ENCODE measurements at regions not wholly inside any gene's neighbourhood (a gene's known extent, or its start where the extent isn't known, plus 50 kb on each side); places are given as distances from the start of the nearest gene placed in this dataset.

DNA sequence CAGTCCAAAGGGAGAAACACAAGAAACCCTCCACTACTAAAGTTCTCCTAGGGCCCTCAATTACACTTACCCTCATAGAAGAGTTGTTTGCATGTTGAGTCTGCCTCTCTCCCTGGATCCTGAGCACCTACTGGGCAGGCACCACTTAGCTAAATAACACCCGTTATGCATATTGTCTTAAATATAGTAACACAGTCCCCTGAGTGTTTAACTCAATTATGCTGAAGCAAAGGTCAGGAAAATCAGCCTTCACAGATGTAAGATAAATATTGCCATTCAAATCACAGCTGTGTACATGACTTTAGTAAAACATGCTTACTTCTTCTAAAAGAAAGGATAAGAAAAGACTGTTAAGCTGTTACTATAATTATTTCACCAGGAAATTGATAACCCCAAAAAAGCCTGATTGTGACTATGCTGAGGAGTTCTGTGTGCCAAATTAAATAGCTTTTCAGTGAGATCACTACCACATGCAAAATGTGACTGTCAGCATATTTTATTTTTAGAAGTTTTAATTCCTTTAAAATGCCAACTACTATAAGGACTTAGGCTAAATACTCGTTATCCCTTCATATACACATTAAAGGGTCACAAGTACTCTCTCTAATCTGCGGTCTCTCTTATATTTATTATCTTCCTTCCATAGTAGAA is 733.9 kb upstream of the PHF14 start:
- Mint-ChIP-seq H3K4me3 (no peak overlapping the region), H3K36me3 (ENCODE audit: low read depth) (no peaks in the 10 kb centered on the region), H3K27ac (no peak overlapping the region), H3K27me3 (ENCODE audit: insufficient read depth) (no peaks in the 10 kb centered on the region), H3K4me1 (peaks cover 5% of the 10 kb centered on the region), H3K9me3 (peaks cover 2% of the 10 kb centered on the region)
- Histone ChIP-seq H3K9me3 (ENCODE audit: control insufficient read depth, low read length) (no peaks in the 10 kb centered on the region), H3K27ac (ENCODE audit: low read depth, low read length) (no peak overlapping the region), H3K9ac (ENCODE audit: extremely low read depth, low read length, poor library complexity, severe bottlenecking) (no peak overlapping the region), H3K4me3 (ENCODE audit: low read length) (no peak overlapping the region), H3K4me1 (ENCODE audit: control insufficient read depth, insufficient read depth, low read length) (no peaks in the 10 kb centered on the region), H3K36me3 (ENCODE audit: control insufficient read depth, insufficient read depth, low read length) (no peaks in the 10 kb centered on the region), H3K27me3 (ENCODE audit: control insufficient read depth, insufficient read depth, low read length, poor library complexity, severe bottlenecking) (no peaks in the 10 kb centered on the region)
- peak; percentile 43 for DNase-seq
- TF ChIP-seq, protein P1, sequence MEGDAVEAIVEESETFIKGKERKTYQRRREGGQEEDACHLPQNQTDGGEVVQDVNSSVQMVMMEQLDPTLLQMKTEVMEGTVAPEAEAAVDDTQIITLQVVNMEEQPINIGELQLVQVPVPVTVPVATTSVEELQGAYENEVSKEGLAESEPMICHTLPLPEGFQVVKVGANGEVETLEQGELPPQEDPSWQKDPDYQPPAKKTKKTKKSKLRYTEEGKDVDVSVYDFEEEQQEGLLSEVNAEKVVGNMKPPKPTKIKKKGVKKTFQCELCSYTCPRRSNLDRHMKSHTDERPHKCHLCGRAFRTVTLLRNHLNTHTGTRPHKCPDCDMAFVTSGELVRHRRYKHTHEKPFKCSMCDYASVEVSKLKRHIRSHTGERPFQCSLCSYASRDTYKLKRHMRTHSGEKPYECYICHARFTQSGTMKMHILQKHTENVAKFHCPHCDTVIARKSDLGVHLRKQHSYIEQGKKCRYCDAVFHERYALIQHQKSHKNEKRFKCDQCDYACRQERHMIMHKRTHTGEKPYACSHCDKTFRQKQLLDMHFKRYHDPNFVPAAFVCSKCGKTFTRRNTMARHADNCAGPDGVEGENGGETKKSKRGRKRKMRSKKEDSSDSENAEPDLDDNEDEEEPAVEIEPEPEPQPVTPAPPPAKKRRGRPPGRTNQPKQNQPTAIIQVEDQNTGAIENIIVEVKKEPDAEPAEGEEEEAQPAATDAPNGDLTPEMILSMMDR (conservative IDR thresholded peaks at IDR 0.05), result no peak
- 63 to 73% methylated on average over 1 to 3 of the region's 3 CpGs for WGBS, 2 experiments (ENCODE audit: insufficient coverage in 1 of 2, insufficient read length in 1 of 2)

DNA sequence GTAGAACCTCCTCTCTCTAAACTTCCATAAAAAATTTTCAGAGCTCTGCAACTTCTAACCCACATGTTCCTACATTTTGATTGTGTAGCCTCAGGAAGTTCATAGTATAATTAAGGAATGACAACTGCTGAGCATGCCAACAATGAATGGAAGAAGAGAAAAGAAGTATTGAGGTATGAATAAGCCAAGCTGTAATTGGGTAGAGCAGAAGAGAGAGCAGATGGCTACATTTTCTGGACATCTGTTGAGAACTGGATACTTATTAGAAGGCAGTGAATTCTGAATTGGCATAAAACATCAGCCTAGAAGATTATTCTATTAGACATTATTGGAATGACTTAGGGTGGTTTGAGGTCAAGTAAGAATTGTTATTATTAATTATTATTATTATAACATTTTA is 728.3 kb upstream of the PHF14 start:
- Histone ChIP-seq H3K4me1 (ENCODE audit: control insufficient read depth, insufficient read depth, low read length) (no peaks in the 10 kb centered on the region), H3K36me3 (ENCODE audit: control insufficient read depth, insufficient read depth, low read length) (no peaks in the 10 kb centered on the region), H3K27me3 (ENCODE audit: control insufficient read depth, insufficient read depth, low read length, poor library complexity, severe bottlenecking) (no peaks in the 10 kb centered on the region), H3K27ac (ENCODE audit: low read depth, low read length) (no peak overlapping the region), H3K9ac (ENCODE audit: extremely low read depth, low read length, poor library complexity, severe bottlenecking) (no peak overlapping the region), H3K9me3 (ENCODE audit: control insufficient read depth, low read length) (peaks cover 17% of the 10 kb centered on the region), H3K4me3 (ENCODE audit: low read length) (no peak overlapping the region)
- H3K9me3 Mint-ChIP-seq, result peaks cover 31% of the 10 kb centered on the region
- TF ChIP-seq, protein P1 (conservative IDR thresholded peaks at IDR 0.05), result no peak
- H3K36me3 Mint-ChIP-seq (ENCODE audit: low read depth), result no peaks in the 10 kb centered on the region
- H3K4me1 Mint-ChIP-seq, result no peaks in the 10 kb centered on the region
- no peak for DNase-seq
- H3K27me3 Mint-ChIP-seq (ENCODE audit: insufficient read depth), result no peaks in the 10 kb centered on the region
- H3K4me3 Mint-ChIP-seq, result no peak overlapping the region
- H3K27ac Mint-ChIP-seq, result no peak overlapping the region

DNA sequence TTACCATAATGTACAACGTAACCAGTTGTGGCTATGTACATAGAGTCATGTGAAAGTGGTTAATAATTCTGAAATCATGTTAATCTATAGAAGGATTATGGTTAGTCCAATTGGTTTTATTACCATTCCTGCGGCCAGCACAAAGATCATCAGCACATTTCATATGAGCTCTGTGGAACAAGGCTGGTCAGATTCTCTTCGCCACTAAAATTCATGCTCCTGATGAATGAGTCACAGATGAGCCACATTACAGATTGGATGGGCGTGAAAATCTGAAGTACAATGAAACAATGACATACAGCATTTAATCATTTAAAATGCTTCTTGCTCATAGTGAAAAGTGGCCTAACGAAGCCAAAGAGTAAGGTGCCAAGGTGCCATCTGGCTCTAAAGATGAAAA is 716.2 kb upstream of the PHF14 start:
- Histone ChIP-seq H3K27me3 (ENCODE audit: control insufficient read depth, insufficient read depth, low read length, poor library complexity, severe bottlenecking) (no peaks in the 10 kb centered on the region), H3K9ac (ENCODE audit: extremely low read depth, low read length, poor library complexity, severe bottlenecking) (no peak overlapping the region), H3K4me1 (ENCODE audit: control insufficient read depth, insufficient read depth, low read length) (no peaks in the 10 kb centered on the region), H3K27ac (ENCODE audit: low read depth, low read length) (no peak overlapping the region), H3K9me3 (ENCODE audit: control insufficient read depth, low read length) (no peaks in the 10 kb centered on the region), H3K4me3 (ENCODE audit: low read length) (no peak overlapping the region), H3K36me3 (ENCODE audit: control insufficient read depth, insufficient read depth, low read length) (no peaks in the 10 kb centered on the region)
- Mint-ChIP-seq H3K36me3 (ENCODE audit: low read depth) (no peaks in the 10 kb centered on the region), H3K27me3 (ENCODE audit: insufficient read depth) (no peaks in the 10 kb centered on the region), H3K4me3 (no peak overlapping the region), H3K27ac (no peak overlapping the region), H3K9me3 (no peaks in the 10 kb centered on the region), H3K4me1 (no peaks in the 10 kb centered on the region)
- no peak for DNase-seq
- TF ChIP-seq, protein P1 (conservative IDR thresholded peaks at IDR 0.05), result no peak
- 95 to 100% methylated on average over 2 to 5 of the region's 5 CpGs for WGBS, 2 experiments (ENCODE audit: insufficient coverage in 1 of 2, insufficient read length in 1 of 2)
